HepG2 (cell line): ENCODE measurements at regions not wholly inside any gene's neighbourhood (a gene's known extent, or its start where the extent isn't known, plus 50 kb on each side); places are given as distances from the start of the nearest gene placed in this dataset.

Experiments used
- ATAC-seq: fragments of 200-7000 bp; cut with Tn5 transposase; 3 replicates; pipeline ENCODE4 v1.9.1; 2020; ENCODE audit warnings: mild to moderate bottlenecking, moderate library complexity
- BruUV-seq: library from RNA; stranded (reverse); fragments of 400-500 nt; replicated peaks from 2 replicates; lab custom pipeline; 2021; lab: Mats Ljungman, UMichigan
- CTCF ChIA-PET: fragments of 300-600 bp; formaldehyde crosslinking; extraction: SDS; loops from one replicate; lab custom pipeline; 2021; ENCODE audit warnings: low total read pairs, inconsistent platforms, low intra/inter-chr PET ratio; lab: Yijun Ruan, JAX
- POLR2A ChIA-PET: fragments of 350-600 bp; sonication (Branson Sonifier 250); formaldehyde crosslinking; loops from one replicate; lab custom pipeline; 2020; ENCODE audit warnings: antibody characterized with exemption, inconsistent platforms; lab: Yijun Ruan, JAX
- DNase-seq: peaks from one replicate; pipeline ENCODE4 v3.0.0-alpha.2; 2015; ENCODE audit warnings: low spot score
- FAIRE-seq: peaks from 3 replicates; lab custom pipeline; 2011; peaks lifted over from hg19 to GRCh38; lab: Jason Lieb, UNC
- H2AFZ ChIP-seq: one replicate; pipeline ENCODE4 v1.6.1; 2011; ENCODE audit warnings: low read length, inconsistent platforms
- H3K27ac ChIP-seq: fragments of 300-600 bp; 3 replicates; pipeline ENCODE4 v1.8.0; 2011; ENCODE audit warnings: mixed run types, mild to moderate bottlenecking, mixed read lengths, low read length, inconsistent platforms; ENCODE audit not compliant: insufficient read depth; ENCODE audit errors: extremely low read length
- H3K27me3 ChIP-seq, 2 experiments: fragments of 200-600 bp in 1 of 2; 2 replicates in 1 of 2; 3 replicates in 1 of 2; pipeline versions ENCODE4 v1.6.0 to v1.8.0; 2011; ENCODE audit warnings: low read length in 2 of 2, mild to moderate bottlenecking in 2 of 2, moderate library complexity in 2 of 2, inconsistent platforms in 1 of 2; ENCODE audit not compliant: insufficient read depth in 2 of 2, control insufficient read depth in 1 of 2
- H3K36me3 ChIP-seq, 2 experiments: fragments of 200-600 bp in 1 of 2; replicated peaks in 1 of 2; 2 replicates in 1 of 2; 3 replicates in 1 of 2; pipeline versions ENCODE4 v1.5.1 to v1.8.0; 2011; ENCODE audit warnings: low read length in 2 of 2, inconsistent platforms in 1 of 2; ENCODE audit not compliant: insufficient read depth in 2 of 2, control insufficient read depth in 1 of 2
- H3K4me1 ChIP-seq: 2 replicates; pipeline ENCODE4 v1.5.1; 2012; ENCODE audit warnings: low read length, inconsistent platforms; ENCODE audit not compliant: insufficient read depth
- H3K4me2 ChIP-seq: 2 replicates; pipeline ENCODE4 v1.6.0; 2011; ENCODE audit warnings: low read depth, low read length, inconsistent platforms
- H3K4me3 ChIP-seq, 3 experiments: fragments of 200-600 bp in 1 of 3; sonication (generic), shearing (Covaris generic) in 1 of 3; replicated peaks in 1 of 3; 2 replicates each; pipeline ENCODE4 v1.5.1; 2011 to 2016; ENCODE audit warnings: low read length in 3 of 3, inconsistent platforms in 2 of 3, low read depth in 2 of 3, mild to moderate bottlenecking in 2 of 3, control low read depth in 1 of 3, mixed read lengths in 1 of 3; ENCODE audit not compliant: insufficient read depth in 1 of 3
- H3K79me2 ChIP-seq: one replicate; pipeline ENCODE4 v1.6.1; 2011; ENCODE audit warnings: low read length, inconsistent platforms; ENCODE audit not compliant: insufficient read depth
- H3K9ac ChIP-seq: 2 replicates; pipeline ENCODE4 v1.6.0; 2011; ENCODE audit warnings: mild to moderate bottlenecking, low read depth, low read length, inconsistent platforms; ENCODE audit not compliant: insufficient read depth
- H3K9me3 ChIP-seq: 2 replicates; pipeline ENCODE4 v1.5.1; 2012; ENCODE audit warnings: mild to moderate bottlenecking, low read length
- H4K20me1 ChIP-seq: 2 replicates; pipeline ENCODE4 v1.6.0; 2011; ENCODE audit warnings: inconsistent platforms, mild to moderate bottlenecking, low read length, moderate library complexity; ENCODE audit not compliant: insufficient read depth
- MZF1 ChIP-seq: sonication (generic); formaldehyde crosslinking; IDR thresholded peaks from 2 replicates; pipeline ENCODE4 v1.8.1; 2023; ENCODE audit warnings: mild to moderate bottlenecking, missing genetic modification reagents, borderline replicate concordance
- WGBS: methylation state at CpG from one replicate; pipeline ENCODE4 v1.1.6; 2017; ENCODE audit warnings: low lambda C conversion rate; 5-methylcytosine and 5-hydroxymethylcytosine counted together
- in situ Hi-C: cut with HindIII; loops from 2 replicates; pipeline ENCODE4 v1.10.0; 2017; ENCODE audit warnings: low pct_unique_long_range_greater_than_20kb; ENCODE audit not compliant: extremely low pct_ligation_motif_present
- intact Hi-C: fragments of 100-400 bp; cut with micrococcal nuclease; formaldehyde crosslinking; loops from one replicate; pipeline ENCODE4 v1.10.0; 2022; ENCODE audit not compliant: unreplicated experiment
- TF ChIP-seq, protein P1 (sequence below): sonication (generic); formaldehyde crosslinking; IDR thresholded peaks from one replicate; pipeline ENCODE4 v1.5.1; 2020; ENCODE audit warnings: mild to moderate bottlenecking, missing genetic modification reagents; ENCODE audit errors: not compliant biosample characterization

DNA sequence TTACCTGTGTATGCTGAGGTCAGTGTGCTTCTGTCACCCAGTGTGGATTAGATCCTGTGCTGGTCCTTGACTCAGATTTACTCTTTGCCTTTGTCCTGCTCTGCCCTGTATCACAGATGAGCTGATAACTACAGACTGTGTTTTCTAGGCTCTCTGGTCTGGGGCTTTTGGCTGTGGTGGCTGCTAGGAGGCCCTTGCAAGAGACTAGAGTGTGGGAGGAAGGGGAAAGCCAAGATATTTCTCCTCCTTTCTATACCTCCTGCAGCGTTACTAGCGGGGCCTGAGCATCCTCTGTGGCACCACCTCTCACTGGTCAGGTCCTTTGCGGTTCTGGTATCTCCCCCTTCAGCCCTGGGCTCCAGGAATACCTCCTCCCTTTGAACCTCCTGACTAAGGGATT, 282.3 kb upstream of the TBC1D5 start (continued):
- TF ChIP-seq, protein P1, sequence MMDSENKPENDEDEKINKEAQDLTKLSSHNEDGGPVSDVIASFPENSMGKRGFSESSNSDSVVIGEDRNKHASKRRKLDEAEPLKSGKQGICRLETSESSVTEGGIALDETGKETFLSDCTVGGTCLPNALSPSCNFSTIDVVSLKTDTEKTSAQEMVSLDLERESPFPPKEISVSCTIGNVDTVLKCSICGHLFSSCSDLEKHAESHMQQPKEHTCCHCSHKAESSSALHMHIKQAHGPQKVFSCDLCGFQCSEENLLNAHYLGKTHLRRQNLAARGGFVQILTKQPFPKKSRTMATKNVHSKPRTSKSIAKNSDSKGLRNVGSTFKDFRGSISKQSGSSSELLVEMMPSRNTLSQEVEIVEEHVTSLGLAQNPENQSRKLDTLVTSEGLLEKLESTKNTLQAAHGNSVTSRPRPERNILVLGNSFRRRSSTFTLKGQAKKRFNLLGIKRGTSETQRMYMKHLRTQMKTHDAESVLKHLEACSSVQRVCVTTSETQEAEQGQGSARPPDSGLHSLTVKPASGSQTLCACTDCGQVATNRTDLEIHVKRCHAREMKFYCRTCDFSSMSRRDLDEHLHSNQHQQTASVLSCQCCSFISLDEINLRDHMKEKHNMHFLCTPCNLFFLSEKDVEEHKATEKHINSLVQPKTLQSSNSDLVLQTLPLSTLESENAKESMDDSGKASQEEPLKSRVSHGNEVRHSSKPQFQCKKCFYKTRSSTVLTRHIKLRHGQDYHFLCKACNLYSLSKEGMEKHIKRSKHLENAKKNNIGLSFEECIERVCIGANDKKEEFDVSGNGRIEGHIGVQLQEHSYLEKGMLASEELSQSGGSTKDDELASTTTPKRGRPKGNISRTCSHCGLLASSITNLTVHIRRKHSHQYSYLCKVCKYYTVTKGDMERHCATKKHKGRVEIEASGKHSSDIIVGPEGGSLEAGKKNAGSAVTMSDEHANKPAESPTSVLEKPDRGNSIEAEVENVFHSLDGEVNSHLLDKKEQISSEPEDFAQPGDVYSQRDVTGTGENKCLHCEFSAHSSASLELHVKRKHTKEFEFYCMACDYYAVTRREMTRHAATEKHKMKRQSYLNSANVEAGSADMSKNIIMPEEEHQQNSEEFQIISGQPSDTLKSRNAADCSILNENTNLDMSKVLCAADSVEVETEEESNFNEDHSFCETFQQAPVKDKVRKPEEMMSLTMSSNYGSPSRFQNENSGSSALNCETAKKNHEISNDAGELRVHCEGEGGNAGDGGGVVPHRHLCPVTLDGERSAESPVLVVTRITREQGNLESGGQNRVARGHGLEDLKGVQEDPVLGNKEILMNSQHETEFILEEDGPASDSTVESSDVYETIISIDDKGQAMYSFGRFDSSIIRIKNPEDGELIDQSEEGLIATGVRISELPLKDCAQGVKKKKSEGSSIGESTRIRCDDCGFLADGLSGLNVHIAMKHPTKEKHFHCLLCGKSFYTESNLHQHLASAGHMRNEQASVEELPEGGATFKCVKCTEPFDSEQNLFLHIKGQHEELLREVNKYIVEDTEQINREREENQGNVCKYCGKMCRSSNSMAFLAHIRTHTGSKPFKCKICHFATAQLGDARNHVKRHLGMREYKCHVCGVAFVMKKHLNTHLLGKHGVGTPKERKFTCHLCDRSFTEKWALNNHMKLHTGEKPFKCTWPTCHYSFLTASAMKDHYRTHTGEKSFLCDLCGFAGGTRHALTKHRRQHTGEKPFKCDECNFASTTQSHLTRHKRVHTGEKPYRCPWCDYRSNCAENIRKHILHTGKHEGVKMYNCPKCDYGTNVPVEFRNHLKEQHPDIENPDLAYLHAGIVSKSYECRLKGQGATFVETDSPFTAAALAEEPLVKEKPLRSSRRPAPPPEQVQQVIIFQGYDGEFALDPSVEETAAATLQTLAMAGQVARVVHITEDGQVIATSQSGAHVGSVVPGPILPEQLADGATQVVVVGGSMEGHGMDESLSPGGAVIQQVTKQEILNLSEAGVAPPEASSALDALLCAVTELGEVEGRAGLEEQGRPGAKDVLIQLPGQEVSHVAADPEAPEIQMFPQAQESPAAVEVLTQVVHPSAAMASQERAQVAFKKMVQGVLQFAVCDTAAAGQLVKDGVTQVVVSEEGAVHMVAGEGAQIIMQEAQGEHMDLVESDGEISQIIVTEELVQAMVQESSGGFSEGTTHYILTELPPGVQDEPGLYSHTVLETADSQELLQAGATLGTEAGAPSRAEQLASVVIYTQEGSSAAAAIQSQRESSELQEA (CRISPR knock-in tag) = no peak
- TF ChIP-seq, all 625 proteins: peak for 0

- FAIRE-seq (no peak), DNase-seq (no peak), ATAC-seq (no peak)
- whole genome bisulfite sequencing = 0% methylated on average over 4 of the region's 4 CpGs
- Histone ChIP-seq H3K4me1 (no peaks in the 10 kb centered on the region), H3K4me3 (no peak overlapping the region), H3K4me2 (no peak overlapping the region), H3K9me3 (no peaks in the 10 kb centered on the region), H3K27ac (no peak overlapping the region), H3K27me3 (no peaks in the 10 kb centered on the region; a peak in 1 of 5 replicates), H3K36me3 (no peaks in the 10 kb centered on the region), H2AFZ (no peak overlapping the region), H3K79me2 (no peaks in the 10 kb centered on the region)
- ChIA-PET POLR2A (no interaction called here), CTCF (no interaction called here)
- no TSS peak for BruUV-seq
- in situ Hi-C loops = no loop called here
- intact Hi-C loops = no loop called here
- no peak for TF ChIP-seq MZF1 (CRISPR knock-in tag)
- TF ChIP-seq, all 625 proteins: peak for 0
- Histone ChIP-seq H3K9ac (no peak overlapping the region), H4K20me1 (no peaks in the 10 kb centered on the region)
Observed at GRCh38 chr3:18019161-18019495, 276.7 kb upstream of the TBC1D5 start.
